HUES6 (cell line): ENCODE measurements at regions not wholly inside any gene's neighbourhood (a gene's known extent, or its start where the extent isn't known, plus 50 kb on each side); places are given as distances from the start of the nearest gene placed in this dataset.

Source experiments
- H3K27ac ChIP-seq: 2 replicates; pipeline ENCODE4 v1.7.0; 2013; ENCODE audit warnings: low read depth, mild to moderate bottlenecking, low read length, inconsistent platforms
- H3K27me3 ChIP-seq: 2 replicates; pipeline ENCODE4 v1.6.1; 2013; ENCODE audit warnings: low read length; ENCODE audit not compliant: control insufficient read depth, insufficient read depth
- H3K36me3 ChIP-seq: 2 replicates; pipeline ENCODE4 v1.6.1; 2013; ENCODE audit warnings: low read length; ENCODE audit not compliant: control insufficient read depth, insufficient read depth
- H3K4me1 ChIP-seq: 2 replicates; pipeline ENCODE4 v1.6.1; 2013; ENCODE audit warnings: low read length; ENCODE audit not compliant: control insufficient read depth, insufficient read depth
- H3K4me3 ChIP-seq: 2 replicates; pipeline ENCODE4 v1.5.1; 2013; ENCODE audit warnings: low read depth, low read length
- H3K9ac ChIP-seq: one replicate; pipeline ENCODE4 v1.6.1; 2013; ENCODE audit warnings: mild to moderate bottlenecking, low read length
- H3K9me3 ChIP-seq: 2 replicates; pipeline ENCODE4 v1.6.1; 2013; ENCODE audit warnings: low read depth, low read length; ENCODE audit not compliant: control insufficient read depth, insufficient read depth

GRCh38 chrX:13478740-13479451 is 90.5 kb upstream of the EGFL6 start:
- no peaks in the 10 kb centered on the region for H3K36me3 ChIP-seq
- no peak overlapping the region for H3K4me3 ChIP-seq
- no peaks in the 10 kb centered on the region; the same call in 1 of the 2 replicates for H3K9me3 ChIP-seq
- H3K27ac ChIP-seq = no peak overlapping the region
- H3K27me3 ChIP-seq = no peaks in the 10 kb centered on the region; the same call in 1 of the 2 replicates
- peaks cover 3% of the 10 kb centered on the region; the same call in 1 of the 2 replicates for H3K4me1 ChIP-seq
- no peak overlapping the region for H3K9ac ChIP-seq

GRCh38 chrX:13476384-13476783 is 93.0 kb upstream of the EGFL6 start:
- H3K27ac ChIP-seq = no peak overlapping the region
- no peaks in the 10 kb centered on the region for H3K36me3 ChIP-seq
- peaks cover 8% of the 10 kb centered on the region for H3K4me1 ChIP-seq
- no peaks in the 10 kb centered on the region for H3K9me3 ChIP-seq
- H3K4me3 ChIP-seq = no peak overlapping the region
- no peak overlapping the region for H3K9ac ChIP-seq
- H3K27me3 ChIP-seq = no peaks in the 10 kb centered on the region; the same call in 1 of the 2 replicates

- peaks cover 12% of the 10 kb centered on the region for H3K4me1 ChIP-seq
- H3K27me3 ChIP-seq = no peaks in the 10 kb centered on the region; the same call in 1 of the 2 replicates
- H3K9me3 ChIP-seq = no peaks in the 10 kb centered on the region
- H3K36me3 ChIP-seq = no peaks in the 10 kb centered on the region
- H3K9ac ChIP-seq = no peak overlapping the region
- no peak overlapping the region for H3K27ac ChIP-seq
- H3K4me3 ChIP-seq = no peak overlapping the region
Measured at GRCh38 chrX:13474164-13474516, 95.3 kb upstream of the EGFL6 start.

GRCh38 chrX:13473442-13474163 is 95.8 kb upstream of the EGFL6 start:
- H3K9ac ChIP-seq = no peak overlapping the region
- no peaks in the 10 kb centered on the region; the same call in 1 of the 2 replicates for H3K27me3 ChIP-seq
- H3K4me3 ChIP-seq = no peak overlapping the region
- H3K27ac ChIP-seq = no peak overlapping the region
- H3K9me3 ChIP-seq = no peaks in the 10 kb centered on the region
- H3K36me3 ChIP-seq = no peaks in the 10 kb centered on the region
- peaks cover 12% of the 10 kb centered on the region for H3K4me1 ChIP-seq

GRCh38 chrX:13472975-13473374 is 96.4 kb upstream of the EGFL6 start:
- peaks cover 12% of the 10 kb centered on the region for H3K4me1 ChIP-seq
- no peak overlapping the region for H3K9ac ChIP-seq
- H3K27me3 ChIP-seq = no peaks in the 10 kb centered on the region; the same call in 1 of the 2 replicates
- H3K27ac ChIP-seq = no peak overlapping the region
- no peaks in the 10 kb centered on the region for H3K9me3 ChIP-seq
- no peak overlapping the region for H3K4me3 ChIP-seq
- no peaks in the 10 kb centered on the region for H3K36me3 ChIP-seq

GRCh38 chrX:13471269-13471668 is 98.1 kb upstream of the EGFL6 start:
- H3K9ac ChIP-seq = no peak overlapping the region
- peaks cover 12% of the 10 kb centered on the region for H3K4me1 ChIP-seq
- H3K9me3 ChIP-seq = no peaks in the 10 kb centered on the region
- H3K27me3 ChIP-seq = no peaks in the 10 kb centered on the region; the same call in 1 of the 2 replicates
- no peak overlapping the region for H3K27ac ChIP-seq
- no peaks in the 10 kb centered on the region for H3K36me3 ChIP-seq
- no peak overlapping the region for H3K4me3 ChIP-seq

GRCh38 chrX:13470685-13470977 is 98.8 kb upstream of the EGFL6 start:
- H3K9ac ChIP-seq = no peak overlapping the region
- H3K4me3 ChIP-seq = no peak overlapping the region
- H3K4me1 ChIP-seq = peaks cover 12% of the 10 kb centered on the region
- no peaks in the 10 kb centered on the region for H3K36me3 ChIP-seq
- no peaks in the 10 kb centered on the region; the same call in 1 of the 2 replicates for H3K27me3 ChIP-seq
- H3K9me3 ChIP-seq = no peaks in the 10 kb centered on the region
- no peak overlapping the region for H3K27ac ChIP-seq

- no peak overlapping the region for H3K9ac ChIP-seq
- H3K27ac ChIP-seq = no peak overlapping the region
- H3K4me1 ChIP-seq = peaks cover 12% of the 10 kb centered on the region
- no peaks in the 10 kb centered on the region; the same call in 1 of the 2 replicates for H3K27me3 ChIP-seq
- H3K36me3 ChIP-seq = no peaks in the 10 kb centered on the region
- no peak overlapping the region for H3K4me3 ChIP-seq
- no peaks in the 10 kb centered on the region for H3K9me3 ChIP-seq
Measured at GRCh38 chrX:13469963-13470684, 99.3 kb upstream of the EGFL6 start.

GRCh38 chrX:13468096-13468495 is 101.3 kb upstream of the EGFL6 start:
- no peaks in the 10 kb centered on the region; the same call in 1 of the 2 replicates for H3K27me3 ChIP-seq
- no peak overlapping the region for H3K4me3 ChIP-seq
- H3K9me3 ChIP-seq = peaks cover 6% of the 10 kb centered on the region; the same call in 1 of the 2 replicates
- peaks cover 4% of the 10 kb centered on the region; the same call in 1 of the 2 replicates for H3K4me1 ChIP-seq
- no peak overlapping the region for H3K9ac ChIP-seq
- H3K36me3 ChIP-seq = no peaks in the 10 kb centered on the region
- H3K27ac ChIP-seq = no peak overlapping the region

GRCh38 chrX:13467243-13467642 is 102.2 kb upstream of the EGFL6 start:
- Histone ChIP-seq H3K4me3 (no peak overlapping the region), H3K4me1 (peaks cover 4% of the 10 kb centered on the region; the same call in 1 of the 2 replicates), H3K27ac (no peak overlapping the region), H3K9ac (no peak overlapping the region), H3K36me3 (no peaks in the 10 kb centered on the region), H3K9me3 (peaks cover 12% of the 10 kb centered on the region; the same call in 1 of the 2 replicates), H3K27me3 (no peaks in the 10 kb centered on the region; the same call in 1 of the 2 replicates)
